NCI-H146 (cell line): ENCODE measurements at regions not wholly inside any gene's neighbourhood (a gene's known extent, or its start where the extent isn't known, plus 50 kb on each side); places are given as distances from the start of the nearest gene placed in this dataset.

Experiments used
- DNase-seq: peaks from one replicate; lab custom pipeline; 2025; lab: John Stamatoyannopoulos, UW

DNA sequence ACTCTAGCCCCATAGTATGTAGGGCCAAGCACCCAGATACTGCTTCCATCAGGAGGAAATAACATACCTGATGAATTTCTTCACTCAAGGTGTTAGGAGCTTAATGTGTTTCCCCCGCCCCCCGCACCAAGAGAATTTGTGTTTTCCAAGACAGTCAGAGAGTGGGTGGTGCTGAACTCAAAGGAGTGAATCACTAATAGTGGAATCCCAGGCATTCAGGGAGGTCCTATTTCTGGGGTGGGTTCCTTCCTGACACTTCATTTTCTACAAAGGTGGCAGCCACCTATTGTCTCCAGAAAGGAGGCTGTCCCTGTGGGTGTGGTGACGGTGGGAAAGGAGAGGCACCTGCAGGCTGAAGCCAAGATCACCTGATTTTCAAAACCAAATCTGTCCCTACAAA lies 50.8 kb upstream of the ELF5 start:
- DNase-seq: peak; percentile 26

GRCh38 chr11:34564807-34565241 lies 51.2 kb upstream of the ELF5 start:
- DNase-seq: no peak

GRCh38 chr11:34565417-34566207 lies 52.0 kb upstream of the ELF5 start:
- DNase-seq: peak; percentile 59

GRCh38 chr11:34566208-34566551 lies 52.6 kb upstream of the ELF5 start:
- DNase-seq: no peak

DNA sequence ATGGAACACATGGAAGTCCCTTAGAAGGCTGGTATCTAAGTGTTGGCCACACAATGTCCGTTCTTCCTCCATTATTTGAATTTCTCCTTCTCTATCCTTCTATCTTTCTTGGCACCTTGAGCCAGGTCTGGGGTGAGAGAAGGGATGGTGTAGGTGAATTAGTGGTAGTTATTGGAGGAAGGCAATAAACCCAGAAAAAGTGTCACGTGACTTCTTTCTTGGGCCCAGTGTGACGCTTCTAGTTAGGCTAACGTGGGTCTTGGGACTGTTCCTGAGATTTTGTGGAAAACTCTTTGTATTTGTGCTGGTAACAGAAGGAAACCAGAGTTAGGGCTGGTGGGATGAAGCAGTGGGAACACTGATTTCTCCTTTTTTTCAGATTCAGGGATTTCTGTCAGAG lies 53.1 kb upstream of the ELF5 start:
- no peak for DNase-seq

GRCh38 chr11:34567733-34568132 lies 53.2 kb upstream of the EHF start:
- DNase-seq: peak; percentile 23

DNA sequence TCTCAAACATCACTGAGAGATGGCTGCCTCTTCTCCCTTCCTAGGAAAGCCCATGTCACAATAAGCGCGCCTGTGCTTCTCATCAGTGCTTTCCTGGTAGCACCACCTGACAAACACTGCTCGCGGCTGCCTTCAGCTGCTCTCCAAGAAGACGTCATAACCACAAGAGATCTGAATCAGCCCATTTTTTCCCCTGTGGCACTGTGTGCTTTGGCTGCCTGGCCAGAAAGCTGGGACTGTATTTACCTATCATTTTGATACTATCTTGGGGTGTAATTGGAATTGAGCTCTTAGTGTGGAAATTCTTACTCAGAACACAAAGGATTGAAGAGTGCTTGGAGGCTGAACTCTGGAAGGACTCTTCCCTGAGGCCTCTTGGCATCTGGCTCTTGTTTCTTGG lies 50.3 kb upstream of the EHF start:
- peak; percentile 29 for DNase-seq
